RWPE2 (cell line): ENCODE measurements at regions not wholly inside any gene's neighbourhood (a gene's known extent, or its start where the extent isn't known, plus 50 kb on each side); places are given as distances from the start of the nearest gene placed in this dataset.

Experiments
- ATAC-seq: fragments of 200-7000 bp; cut with Tn5 transposase; 3 replicates; pipeline ENCODE4 v1.9.1; 2021; ENCODE audit warnings: low read depth
- DNase-seq: peaks from one replicate; pipeline ENCODE4 v3.0.0-alpha.2; 2020; ENCODE audit warnings: low spot score
- H3K27ac ChIP-seq: fragments of 450-650 bp; 2 replicates; pipeline ENCODE4 v1.5.1; 2017; ENCODE audit warnings: mild to moderate bottlenecking; ENCODE audit not compliant: poor library complexity, severe bottlenecking
- H3K27me3 ChIP-seq: fragments of 250-450 bp; sonication (Bioruptor Pico); 2 replicates; pipeline ENCODE4 v1.5.1; 2021; ENCODE audit warnings: mild to moderate bottlenecking, moderate library complexity; ENCODE audit not compliant: insufficient read depth, poor library complexity, severe bottlenecking
- H3K36me3 ChIP-seq: fragments of 250-450 bp; sonication (Bioruptor Pico); 2 replicates; pipeline ENCODE4 v1.5.1; 2020; ENCODE audit warnings: low read depth, mild to moderate bottlenecking, moderate library complexity
- H3K4me1 ChIP-seq: fragments of 250-450 bp; sonication (Bioruptor Pico); 2 replicates; pipeline ENCODE4 v1.5.1; 2021; ENCODE audit warnings: mild to moderate bottlenecking, moderate library complexity; ENCODE audit not compliant: insufficient read depth, poor library complexity, severe bottlenecking
- H3K4me3 ChIP-seq: fragments of 250-450 bp; sonication (Bioruptor Pico); 2 replicates; pipeline ENCODE4 v1.5.1; 2021; ENCODE audit warnings: mild to moderate bottlenecking, moderate library complexity; ENCODE audit not compliant: severe bottlenecking
- H3K9me3 ChIP-seq: fragments of 250-450 bp; sonication (Bioruptor Pico); 2 replicates; pipeline ENCODE4 v1.5.1; 2021; ENCODE audit warnings: mild to moderate bottlenecking, moderate library complexity; ENCODE audit not compliant: severe bottlenecking
- TF ChIP-seq, protein P1 (sequence below): fragments of 450-650 bp; IDR thresholded peaks from one replicate; pipeline ENCODE4 v1.5.1; 2017; ENCODE audit warnings: mild to moderate bottlenecking, moderate library complexity; ENCODE audit not compliant: poor library complexity, severe bottlenecking

DNA sequence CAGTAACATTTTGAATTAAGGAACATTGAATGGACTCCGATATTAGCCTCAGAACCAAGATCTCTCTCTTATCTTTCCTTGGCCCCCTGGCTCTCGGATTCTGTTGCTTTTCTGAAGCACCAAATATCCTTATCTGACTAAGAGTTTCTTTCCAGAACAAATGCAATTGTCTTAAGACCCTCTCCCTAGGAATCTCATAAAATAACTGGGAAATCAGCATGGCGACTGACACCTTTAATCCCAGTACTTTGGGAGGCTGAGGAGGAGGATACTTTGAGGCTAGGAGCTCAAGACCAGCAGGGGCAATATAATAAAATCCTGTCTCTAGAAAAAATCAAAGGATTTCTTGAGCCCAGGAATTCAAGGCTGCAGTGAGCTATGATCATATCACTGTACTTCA lies 984.5 kb downstream of the HACE1 start:
- Histone ChIP-seq H3K4me1 (no peaks in the 10 kb centered on the region), H3K9me3 (no peaks in the 10 kb centered on the region), H3K27ac (no peak overlapping the region), H3K27me3 (no peaks in the 10 kb centered on the region), H3K36me3 (no peaks in the 10 kb centered on the region), H3K4me3 (no peak overlapping the region)
- TF ChIP-seq, protein P1, sequence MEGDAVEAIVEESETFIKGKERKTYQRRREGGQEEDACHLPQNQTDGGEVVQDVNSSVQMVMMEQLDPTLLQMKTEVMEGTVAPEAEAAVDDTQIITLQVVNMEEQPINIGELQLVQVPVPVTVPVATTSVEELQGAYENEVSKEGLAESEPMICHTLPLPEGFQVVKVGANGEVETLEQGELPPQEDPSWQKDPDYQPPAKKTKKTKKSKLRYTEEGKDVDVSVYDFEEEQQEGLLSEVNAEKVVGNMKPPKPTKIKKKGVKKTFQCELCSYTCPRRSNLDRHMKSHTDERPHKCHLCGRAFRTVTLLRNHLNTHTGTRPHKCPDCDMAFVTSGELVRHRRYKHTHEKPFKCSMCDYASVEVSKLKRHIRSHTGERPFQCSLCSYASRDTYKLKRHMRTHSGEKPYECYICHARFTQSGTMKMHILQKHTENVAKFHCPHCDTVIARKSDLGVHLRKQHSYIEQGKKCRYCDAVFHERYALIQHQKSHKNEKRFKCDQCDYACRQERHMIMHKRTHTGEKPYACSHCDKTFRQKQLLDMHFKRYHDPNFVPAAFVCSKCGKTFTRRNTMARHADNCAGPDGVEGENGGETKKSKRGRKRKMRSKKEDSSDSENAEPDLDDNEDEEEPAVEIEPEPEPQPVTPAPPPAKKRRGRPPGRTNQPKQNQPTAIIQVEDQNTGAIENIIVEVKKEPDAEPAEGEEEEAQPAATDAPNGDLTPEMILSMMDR = no peak
- no peak for ATAC-seq
- DNase-seq = no peak

DNA sequence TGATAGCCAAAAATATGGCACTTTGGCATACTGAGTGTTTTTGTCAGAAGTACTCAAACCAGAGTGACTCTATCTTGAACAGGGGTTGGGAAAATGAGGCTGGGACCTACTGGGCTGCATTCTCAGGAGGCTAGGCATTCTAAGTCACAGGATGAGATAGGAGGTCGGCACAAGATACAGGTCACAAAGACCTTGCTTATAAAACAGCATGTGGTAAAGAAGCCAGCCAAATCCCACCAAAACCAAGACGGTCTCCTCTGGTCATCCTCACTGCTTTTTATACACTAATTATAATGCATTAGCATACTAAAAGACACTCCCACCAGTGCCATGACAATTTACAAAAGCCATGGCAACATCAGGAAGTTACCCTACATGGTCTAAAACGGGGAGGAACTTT lies 985.1 kb downstream of the HACE1 start:
- ATAC-seq (no peak), DNase-seq (no peak)
- no peaks in the 10 kb centered on the region for H3K4me1 ChIP-seq
- H3K9me3 ChIP-seq = no peaks in the 10 kb centered on the region
- H3K36me3 ChIP-seq = no peaks in the 10 kb centered on the region
- TF ChIP-seq, protein P1 = no peak
- no peak overlapping the region for H3K27ac ChIP-seq
- H3K4me3 ChIP-seq = no peak overlapping the region
- H3K27me3 ChIP-seq = no peaks in the 10 kb centered on the region

DNA sequence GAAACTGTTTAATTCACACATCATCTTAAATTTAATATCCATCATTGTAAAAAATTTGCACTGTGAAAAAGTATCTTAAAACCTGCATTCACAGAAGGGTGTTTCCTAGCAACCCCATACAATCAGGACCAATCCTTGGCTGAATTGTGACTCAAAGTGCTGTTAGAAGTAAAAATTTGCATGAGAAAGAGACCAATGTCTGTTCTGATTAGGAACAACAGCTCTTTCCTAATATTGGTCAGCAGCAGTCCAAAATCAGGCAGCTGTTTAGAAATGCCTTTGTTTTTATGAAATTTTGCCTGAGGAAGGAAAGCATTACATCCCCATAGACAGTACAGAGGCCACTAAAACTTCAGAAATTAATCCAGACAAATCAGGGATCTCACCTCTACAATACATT lies 987.0 kb downstream of the HACE1 start:
- no peak overlapping the region for H3K27ac ChIP-seq

DNA sequence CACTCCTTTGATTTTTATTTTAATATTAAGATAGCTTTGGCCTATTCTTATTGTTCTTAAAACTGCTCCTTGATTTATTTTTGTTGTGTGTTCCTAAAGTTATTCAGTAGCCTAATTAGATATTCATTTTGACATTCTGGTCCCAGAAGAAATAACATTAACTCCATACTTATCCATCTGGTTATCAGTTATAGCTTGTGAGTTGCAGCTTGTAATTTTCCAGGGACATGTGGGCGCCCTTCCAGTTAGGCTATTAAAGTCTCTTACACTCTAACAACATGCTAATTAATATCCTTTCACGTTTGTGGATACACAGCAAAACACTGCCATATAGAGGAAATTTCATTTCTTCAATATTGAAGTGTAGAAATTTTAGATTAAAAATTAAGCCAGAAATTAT lies 987.5 kb downstream of the HACE1 start:
- Histone ChIP-seq H3K27ac (no peak overlapping the region), H3K4me1 (no peaks in the 10 kb centered on the region), H3K27me3 (no peaks in the 10 kb centered on the region), H3K9me3 (no peaks in the 10 kb centered on the region), H3K4me3 (no peak overlapping the region), H3K36me3 (no peaks in the 10 kb centered on the region)
- TF ChIP-seq, protein P1 = no peak
- no peak for DNase-seq
- ATAC-seq = no peak

More for the DNA sequence above, 987.0 kb downstream of the HACE1 start:
- H3K4me3 ChIP-seq = no peak overlapping the region
- H3K36me3 ChIP-seq = no peaks in the 10 kb centered on the region
- DNase-seq (no peak), ATAC-seq (no peak)
- no peaks in the 10 kb centered on the region for H3K27me3 ChIP-seq
- TF ChIP-seq, protein P1 = no peak
- no peaks in the 10 kb centered on the region for H3K9me3 ChIP-seq
- H3K4me1 ChIP-seq = no peaks in the 10 kb centered on the region

DNA sequence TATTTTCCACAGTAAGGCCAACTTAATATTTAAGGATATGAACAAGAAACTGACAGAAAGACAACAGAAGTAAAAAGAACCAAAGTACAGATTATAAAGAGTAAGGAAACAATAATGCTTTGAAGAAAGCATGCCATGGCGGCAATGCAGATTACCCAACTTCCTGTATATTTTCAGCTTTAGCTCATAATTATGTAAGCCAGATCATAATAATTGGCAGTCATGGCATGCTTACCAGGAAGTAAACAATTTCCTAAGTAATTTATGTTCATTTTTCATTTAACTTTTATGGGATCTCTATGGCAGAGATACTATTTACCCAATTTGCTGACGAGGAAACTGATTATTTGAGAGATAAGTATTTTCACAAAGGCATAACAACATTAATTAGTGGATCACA lies 988.7 kb downstream of the HACE1 start:
- no peak for ATAC-seq

More for the DNA sequence above, 988.7 kb downstream of the HACE1 start:
- Histone ChIP-seq H3K4me3 (no peak overlapping the region), H3K27me3 (no peaks in the 10 kb centered on the region), H3K27ac (no peak overlapping the region), H3K4me1 (no peaks in the 10 kb centered on the region), H3K9me3 (no peaks in the 10 kb centered on the region), H3K36me3 (no peaks in the 10 kb centered on the region)
- TF ChIP-seq, protein P1 = no peak
- DNase-seq = no peak
